ENCODE measurements at regions not wholly inside any gene's neighbourhood (a gene's known extent, or its start where the extent isn't known, plus 50 kb on each side); places are given as distances from the start of the nearest gene placed in this dataset.

DNA sequence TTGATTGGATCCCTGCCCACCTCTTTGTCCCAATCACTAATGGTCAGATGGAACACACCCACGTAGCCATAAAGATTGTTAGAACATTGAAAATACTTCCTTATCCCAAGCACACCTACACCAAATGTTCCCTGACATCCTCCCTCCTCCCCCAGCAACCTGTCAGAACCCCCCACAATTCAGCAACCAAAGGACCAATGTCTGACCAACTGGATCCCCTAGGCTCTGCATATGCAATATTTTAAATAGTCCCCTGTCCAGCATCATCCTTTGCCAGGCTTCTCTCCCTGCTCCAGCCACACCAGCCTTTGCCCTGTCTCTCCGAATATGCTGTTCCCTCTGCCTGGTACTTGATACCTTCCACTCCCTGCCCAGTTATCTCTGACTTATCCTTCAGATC is 54.9 kb upstream of the CES5A start:
- no peaks in the 10 kb centered on the region for H3K4me1 ChIP-seq (ENCODE audit: control insufficient read depth, insufficient read depth, low read length)
- TF ChIP-seq POLR2AphosphoS5 (IDR thresholded peaks at IDR 0.05; ENCODE audit: low read depth, low read length) (no peak), SIN3A (IDR thresholded peaks at IDR 0.05; ENCODE audit: borderline replicate concordance, insufficient read depth, low read depth, low read length) (no peak), TCF7L2 (IDR thresholded peaks at IDR 0.05; ENCODE audit: low read depth, low read length) (no peak)
- TF ChIP-seq, protein P1, sequence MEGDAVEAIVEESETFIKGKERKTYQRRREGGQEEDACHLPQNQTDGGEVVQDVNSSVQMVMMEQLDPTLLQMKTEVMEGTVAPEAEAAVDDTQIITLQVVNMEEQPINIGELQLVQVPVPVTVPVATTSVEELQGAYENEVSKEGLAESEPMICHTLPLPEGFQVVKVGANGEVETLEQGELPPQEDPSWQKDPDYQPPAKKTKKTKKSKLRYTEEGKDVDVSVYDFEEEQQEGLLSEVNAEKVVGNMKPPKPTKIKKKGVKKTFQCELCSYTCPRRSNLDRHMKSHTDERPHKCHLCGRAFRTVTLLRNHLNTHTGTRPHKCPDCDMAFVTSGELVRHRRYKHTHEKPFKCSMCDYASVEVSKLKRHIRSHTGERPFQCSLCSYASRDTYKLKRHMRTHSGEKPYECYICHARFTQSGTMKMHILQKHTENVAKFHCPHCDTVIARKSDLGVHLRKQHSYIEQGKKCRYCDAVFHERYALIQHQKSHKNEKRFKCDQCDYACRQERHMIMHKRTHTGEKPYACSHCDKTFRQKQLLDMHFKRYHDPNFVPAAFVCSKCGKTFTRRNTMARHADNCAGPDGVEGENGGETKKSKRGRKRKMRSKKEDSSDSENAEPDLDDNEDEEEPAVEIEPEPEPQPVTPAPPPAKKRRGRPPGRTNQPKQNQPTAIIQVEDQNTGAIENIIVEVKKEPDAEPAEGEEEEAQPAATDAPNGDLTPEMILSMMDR (IDR thresholded peaks at IDR 0.05), result no peak
- TF ChIP-seq, protein P2, sequence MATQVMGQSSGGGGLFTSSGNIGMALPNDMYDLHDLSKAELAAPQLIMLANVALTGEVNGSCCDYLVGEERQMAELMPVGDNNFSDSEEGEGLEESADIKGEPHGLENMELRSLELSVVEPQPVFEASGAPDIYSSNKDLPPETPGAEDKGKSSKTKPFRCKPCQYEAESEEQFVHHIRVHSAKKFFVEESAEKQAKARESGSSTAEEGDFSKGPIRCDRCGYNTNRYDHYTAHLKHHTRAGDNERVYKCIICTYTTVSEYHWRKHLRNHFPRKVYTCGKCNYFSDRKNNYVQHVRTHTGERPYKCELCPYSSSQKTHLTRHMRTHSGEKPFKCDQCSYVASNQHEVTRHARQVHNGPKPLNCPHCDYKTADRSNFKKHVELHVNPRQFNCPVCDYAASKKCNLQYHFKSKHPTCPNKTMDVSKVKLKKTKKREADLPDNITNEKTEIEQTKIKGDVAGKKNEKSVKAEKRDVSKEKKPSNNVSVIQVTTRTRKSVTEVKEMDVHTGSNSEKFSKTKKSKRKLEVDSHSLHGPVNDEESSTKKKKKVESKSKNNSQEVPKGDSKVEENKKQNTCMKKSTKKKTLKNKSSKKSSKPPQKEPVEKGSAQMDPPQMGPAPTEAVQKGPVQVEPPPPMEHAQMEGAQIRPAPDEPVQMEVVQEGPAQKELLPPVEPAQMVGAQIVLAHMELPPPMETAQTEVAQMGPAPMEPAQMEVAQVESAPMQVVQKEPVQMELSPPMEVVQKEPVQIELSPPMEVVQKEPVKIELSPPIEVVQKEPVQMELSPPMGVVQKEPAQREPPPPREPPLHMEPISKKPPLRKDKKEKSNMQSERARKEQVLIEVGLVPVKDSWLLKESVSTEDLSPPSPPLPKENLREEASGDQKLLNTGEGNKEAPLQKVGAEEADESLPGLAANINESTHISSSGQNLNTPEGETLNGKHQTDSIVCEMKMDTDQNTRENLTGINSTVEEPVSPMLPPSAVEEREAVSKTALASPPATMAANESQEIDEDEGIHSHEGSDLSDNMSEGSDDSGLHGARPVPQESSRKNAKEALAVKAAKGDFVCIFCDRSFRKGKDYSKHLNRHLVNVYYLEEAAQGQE (IDR thresholded peaks at IDR 0.05; ENCODE audit: insufficient read depth in 1 of 2, low read depth in 2 of 2, low read length in 1 of 2), result no peak
- no peaks in the 10 kb centered on the region for H3K9me3 ChIP-seq (ENCODE audit: control insufficient read depth, insufficient read depth, low read depth, low read length)
- in situ Hi-C loops (cut with HindIII; ENCODE audit: low pct_unique_long_range_greater_than_20kb, low sequenced_read_pairs), result no loop called here
- no peak overlapping the region for H3K4me3 ChIP-seq (ENCODE audit: low read depth in 2 of 2, low read length in 2 of 2)
- no TSS peak for BruUV-seq (replicated peaks)
- ChIA-PET POLR2A (no interaction called here), CTCF (no interaction called here)
- no peak for ATAC-seq
- H3K27ac ChIP-seq (ENCODE audit: low read length), result no peak overlapping the region
- H3K27me3 ChIP-seq (ENCODE audit: control insufficient read depth, insufficient read depth, low read length), result no peaks in the 10 kb centered on the region
- no peaks in the 10 kb centered on the region for H3K36me3 ChIP-seq (ENCODE audit: control insufficient read depth, insufficient read depth, low read length)
- DNase-seq (ENCODE audit: low read depth, low spot score), result no peak
- intact Hi-C loops (cut with micrococcal nuclease; ENCODE audit: unreplicated experiment), result no loop called here

DNA sequence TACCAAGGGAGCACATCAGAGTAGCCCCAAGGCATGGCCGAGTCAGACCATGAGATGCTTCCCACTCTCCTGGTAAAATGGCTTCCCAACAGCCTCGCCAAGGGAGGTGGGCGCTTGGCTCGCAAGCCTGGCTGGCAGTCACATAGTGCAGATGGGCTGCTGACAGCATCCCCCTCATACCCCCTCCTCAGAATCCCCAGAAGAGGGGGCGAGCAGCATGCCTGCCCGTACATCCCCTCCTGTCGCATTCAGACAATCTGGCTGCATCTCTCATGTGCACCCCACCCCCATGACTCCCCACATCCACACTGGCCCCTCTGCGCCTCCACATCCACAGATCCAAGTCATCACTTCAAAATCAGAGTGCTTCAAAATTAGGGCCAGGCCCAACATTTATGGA is 54.0 kb upstream of the CES5A start:
- TF ChIP-seq POLR2AphosphoS5 (IDR thresholded peaks at IDR 0.05; ENCODE audit: low read depth, low read length) (no peak), TCF7L2 (IDR thresholded peaks at IDR 0.05; ENCODE audit: low read depth, low read length) (no peak), SIN3A (IDR thresholded peaks at IDR 0.05; ENCODE audit: borderline replicate concordance, insufficient read depth, low read depth, low read length) (no peak)
- TF ChIP-seq, protein P2 (IDR thresholded peaks at IDR 0.05; ENCODE audit: insufficient read depth in 1 of 2, low read depth in 2 of 2, low read length in 1 of 2), result no peak
- TF ChIP-seq, protein P1 (IDR thresholded peaks at IDR 0.05), result no peak
- DNase-seq (ENCODE audit: low read depth, low spot score), result no peak
- no peaks in the 10 kb centered on the region for H3K36me3 ChIP-seq (ENCODE audit: control insufficient read depth, insufficient read depth, low read length)
- H3K4me1 ChIP-seq (ENCODE audit: control insufficient read depth, insufficient read depth, low read length), result no peaks in the 10 kb centered on the region
- in situ Hi-C loops (cut with HindIII; ENCODE audit: low pct_unique_long_range_greater_than_20kb, low sequenced_read_pairs) (no loop called here), intact Hi-C loops (cut with micrococcal nuclease; ENCODE audit: unreplicated experiment) (no loop called here)
- no peak overlapping the region for H3K27ac ChIP-seq (ENCODE audit: low read length)
- H3K27me3 ChIP-seq (ENCODE audit: control insufficient read depth, insufficient read depth, low read length), result no peaks in the 10 kb centered on the region
- ChIA-PET POLR2A (no interaction called here), CTCF (no interaction called here)
- no peak for ATAC-seq
- no TSS peak for BruUV-seq (replicated peaks)
- no peaks in the 10 kb centered on the region for H3K9me3 ChIP-seq (ENCODE audit: control insufficient read depth, insufficient read depth, low read depth, low read length)
- no peak overlapping the region for H3K4me3 ChIP-seq (ENCODE audit: low read depth in 2 of 2, low read length in 2 of 2)
